Natural killer cell (primary cell): ENCODE measurements at regions not wholly inside any gene's neighbourhood (a gene's known extent, or its start where the extent isn't known, plus 50 kb on each side); places are given as distances from the start of the nearest gene placed in this dataset.
"Not testable (repeated sequence)": the region's sequence is repeated elsewhere in the genome, so short reads cannot be mapped to it uniquely, and the experiment has no call there.

ENCODE experiments used
- ATAC-seq, 3 donors: fragments of 150-1000 bp in 2 of 3; fragments of 200-7000 bp in 1 of 3; cut with Tn5 transposase; 1 replicate in 1 of 3; 2 replicates in 2 of 3; pipeline ENCODE4 v1.10.0; 2021; ENCODE audit warnings: mild to moderate bottlenecking in 2 of 3, moderate library complexity in 2 of 3
- DNase-seq, 2 donors: peaks; one replicate each; pipeline versions ENCODE4 v3.0.0 to v3.0.0-alpha.2; 2013 to 2021; ENCODE audit warnings: mixed read lengths in 1 of 2
- H3K27ac ChIP-seq: one replicate; pipeline ENCODE4 v1.5.1; 2013; ENCODE audit warnings: mild to moderate bottlenecking, low read length
- H3K27me3 ChIP-seq: one replicate; pipeline ENCODE4 v1.6.1; 2013; ENCODE audit warnings: low read length; ENCODE audit not compliant: control insufficient read depth, insufficient read depth
- H3K36me3 ChIP-seq: one replicate; pipeline ENCODE4 v1.6.1; 2013; ENCODE audit warnings: low read length; ENCODE audit not compliant: control insufficient read depth, insufficient read depth
- H3K4me1 ChIP-seq: one replicate; pipeline ENCODE4 v1.6.1; 2013; ENCODE audit warnings: low read length; ENCODE audit not compliant: control insufficient read depth, insufficient read depth
- H3K4me3 ChIP-seq: one replicate; pipeline ENCODE4 v1.5.1; 2013; ENCODE audit warnings: low read length
- H3K9me3 ChIP-seq: one replicate; pipeline ENCODE4 v1.6.1; 2013; ENCODE audit warnings: low read length; ENCODE audit not compliant: control insufficient read depth, insufficient read depth
- H3K27ac Mint-ChIP-seq, 2 donors: one replicate each; pipeline ENCODE4 v1.8.0; 2022; ENCODE audit warnings: mild to moderate bottlenecking in 2 of 2, mixed read lengths in 2 of 2, moderate library complexity in 1 of 2
- H3K27me3 Mint-ChIP-seq, 2 donors: one replicate each; pipeline ENCODE4 v1.8.0; 2022; ENCODE audit warnings: low read depth in 2 of 2, mixed read lengths in 2 of 2
- H3K36me3 Mint-ChIP-seq: one replicate; pipeline ENCODE4 v1.8.0; 2022; ENCODE audit warnings: mixed read lengths
- H3K4me1 Mint-ChIP-seq, 2 donors: one replicate each; pipeline ENCODE4 v1.8.0; 2022; ENCODE audit warnings: mixed read lengths in 2 of 2
- H3K4me3 Mint-ChIP-seq: one replicate; pipeline ENCODE4 v1.8.0; 2022; ENCODE audit warnings: mild to moderate bottlenecking, moderate library complexity, mixed read lengths
- H3K9me3 Mint-ChIP-seq, 2 donors: one replicate each; pipeline ENCODE4 v1.8.0; 2022; ENCODE audit warnings: mixed read lengths in 2 of 2
- WGBS: methylation state at CpG from one replicate; pipeline ENCODE4 v1.1.7; 2013; ENCODE audit warnings: missing lambda C conversion rate; ENCODE audit not compliant: insufficient coverage; 5-methylcytosine and 5-hydroxymethylcytosine counted together
- intact Hi-C: fragments of 100-400 bp; cut with micrococcal nuclease; formaldehyde crosslinking; loops from one replicate; pipeline ENCODE4 v1.14.2; 2022
- TF ChIP-seq, protein P1 (sequence below): fragments of 200-600 bp; IDR thresholded peaks from one replicate; pipeline ENCODE4 v1.8.0; 2022; ENCODE audit warnings: antibody characterized with exemption

DNA sequence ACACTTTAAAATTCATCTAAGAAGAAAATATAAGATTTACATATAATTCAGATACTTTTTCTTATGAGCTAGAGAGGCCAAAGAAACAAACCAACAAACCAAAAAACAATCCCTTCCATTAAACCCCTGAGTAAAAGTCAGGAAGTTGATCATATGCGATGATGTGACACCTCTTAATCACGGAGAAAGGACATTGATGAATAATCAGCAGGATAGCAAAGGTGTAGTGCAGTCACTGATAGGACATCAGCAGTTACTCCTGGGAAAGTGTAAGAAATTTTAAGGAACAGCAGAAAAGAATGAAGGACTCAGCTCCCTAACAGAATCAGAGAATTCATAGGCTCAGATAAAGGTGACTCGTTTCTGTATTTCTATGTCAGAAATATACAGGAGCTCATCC lies 202.4 kb upstream of the EDNRB start:
- H3K9me3 Mint-ChIP-seq = no peaks in the 10 kb centered on the region
- 46% methylated on average over 3 of the region's 3 CpGs for WGBS
- Histone ChIP-seq H3K4me3 (no peak overlapping the region), H3K27ac (no peak overlapping the region), H3K9me3 (peaks cover 3% of the 10 kb centered on the region), H3K27me3 (no peaks in the 10 kb centered on the region), H3K36me3 (no peaks in the 10 kb centered on the region), H3K4me1 (no peaks in the 10 kb centered on the region)
- TF ChIP-seq, protein P1, sequence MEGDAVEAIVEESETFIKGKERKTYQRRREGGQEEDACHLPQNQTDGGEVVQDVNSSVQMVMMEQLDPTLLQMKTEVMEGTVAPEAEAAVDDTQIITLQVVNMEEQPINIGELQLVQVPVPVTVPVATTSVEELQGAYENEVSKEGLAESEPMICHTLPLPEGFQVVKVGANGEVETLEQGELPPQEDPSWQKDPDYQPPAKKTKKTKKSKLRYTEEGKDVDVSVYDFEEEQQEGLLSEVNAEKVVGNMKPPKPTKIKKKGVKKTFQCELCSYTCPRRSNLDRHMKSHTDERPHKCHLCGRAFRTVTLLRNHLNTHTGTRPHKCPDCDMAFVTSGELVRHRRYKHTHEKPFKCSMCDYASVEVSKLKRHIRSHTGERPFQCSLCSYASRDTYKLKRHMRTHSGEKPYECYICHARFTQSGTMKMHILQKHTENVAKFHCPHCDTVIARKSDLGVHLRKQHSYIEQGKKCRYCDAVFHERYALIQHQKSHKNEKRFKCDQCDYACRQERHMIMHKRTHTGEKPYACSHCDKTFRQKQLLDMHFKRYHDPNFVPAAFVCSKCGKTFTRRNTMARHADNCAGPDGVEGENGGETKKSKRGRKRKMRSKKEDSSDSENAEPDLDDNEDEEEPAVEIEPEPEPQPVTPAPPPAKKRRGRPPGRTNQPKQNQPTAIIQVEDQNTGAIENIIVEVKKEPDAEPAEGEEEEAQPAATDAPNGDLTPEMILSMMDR = no peak
- no peak overlapping the region for H3K4me3 Mint-ChIP-seq
- intact Hi-C loops = loop anchor here (1.0 kb wide), 1 partner anchor 342 kb away; no protein-coding TSS in a partner anchor
- DNase-seq (no peak), ATAC-seq (no peak)
- H3K36me3 Mint-ChIP-seq = no peaks in the 10 kb centered on the region
- H3K27me3 Mint-ChIP-seq = peaks cover 9 to 20% of the 10 kb centered on the region in 2 donors
- no peak overlapping the region for H3K27ac Mint-ChIP-seq
- peaks cover 0 to 8% of the 10 kb centered on the region in 2 donors for H3K4me1 Mint-ChIP-seq

DNA sequence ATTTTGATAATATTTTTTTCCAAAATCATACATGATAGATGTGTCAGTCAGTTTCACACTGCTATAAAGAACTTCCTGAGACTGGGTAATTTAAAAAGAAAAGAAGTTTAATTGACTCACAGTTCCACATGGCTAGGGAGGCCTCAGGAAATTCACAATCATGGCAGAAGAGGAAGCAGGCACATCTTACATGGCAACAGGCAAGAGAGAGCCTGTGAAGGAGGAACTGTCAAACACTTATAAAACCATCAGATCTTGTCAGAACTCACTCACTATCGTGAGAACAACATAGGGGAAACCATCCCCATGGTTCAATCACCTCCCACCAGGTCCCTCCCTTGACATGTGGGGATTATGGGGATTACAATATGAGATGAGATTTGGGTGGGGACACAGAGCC lies 201.5 kb upstream of the EDNRB start:
- H3K4me1 Mint-ChIP-seq, H3K4me3 ChIP-seq, H3K36me3 ChIP-seq, intact Hi-C loops, H3K36me3 Mint-ChIP-seq, H3K9me3 Mint-ChIP-seq, DNase-seq, H3K27ac ChIP-seq, H3K27ac Mint-ChIP-seq, H3K27me3 ChIP-seq, H3K9me3 ChIP-seq, H3K4me3 Mint-ChIP-seq, ATAC-seq, H3K4me1 ChIP-seq: not testable (repeated sequence)
- peaks cover 7 to 20% of the 10 kb centered on the region in 2 donors for H3K27me3 Mint-ChIP-seq
- WGBS = no CpG with 5 or more reads among the region's 1 CpG

DNA sequence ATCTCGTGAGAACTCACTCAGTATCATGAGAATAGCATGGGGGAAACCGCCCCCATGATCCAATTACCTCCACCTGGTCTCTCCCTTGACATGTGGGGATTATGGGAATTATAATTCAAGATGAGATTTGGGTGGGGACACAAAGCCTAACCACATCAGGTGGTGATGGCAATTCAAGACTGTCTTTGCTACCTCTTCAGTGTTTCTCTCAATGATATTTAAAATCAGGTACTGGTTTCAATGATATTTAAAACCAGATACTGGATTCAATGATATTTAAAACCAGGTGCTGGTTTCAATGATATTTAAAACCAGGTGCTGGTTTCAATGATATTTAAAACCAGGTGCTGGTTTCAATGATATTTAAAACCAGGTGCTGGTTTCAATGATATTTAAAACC lies 198.4 kb upstream of the EDNRB start:
- Mint-ChIP-seq H3K9me3 (peaks cover 5 to 12% of the 10 kb centered on the region in 2 donors), H3K27me3 (peaks cover 3 to 14% of the 10 kb centered on the region in 2 donors), H3K36me3 (peaks cover 17% of the 10 kb centered on the region)
- H3K4me3 ChIP-seq, H3K4me1 ChIP-seq, H3K27ac ChIP-seq, DNase-seq, intact Hi-C loops, H3K9me3 ChIP-seq, H3K27ac Mint-ChIP-seq, ATAC-seq, H3K27me3 ChIP-seq, H3K4me3 Mint-ChIP-seq, H3K36me3 ChIP-seq, H3K4me1 Mint-ChIP-seq: not testable (repeated sequence)
- WGBS = 100% methylated on average over 1 of the region's 2 CpGs

DNA sequence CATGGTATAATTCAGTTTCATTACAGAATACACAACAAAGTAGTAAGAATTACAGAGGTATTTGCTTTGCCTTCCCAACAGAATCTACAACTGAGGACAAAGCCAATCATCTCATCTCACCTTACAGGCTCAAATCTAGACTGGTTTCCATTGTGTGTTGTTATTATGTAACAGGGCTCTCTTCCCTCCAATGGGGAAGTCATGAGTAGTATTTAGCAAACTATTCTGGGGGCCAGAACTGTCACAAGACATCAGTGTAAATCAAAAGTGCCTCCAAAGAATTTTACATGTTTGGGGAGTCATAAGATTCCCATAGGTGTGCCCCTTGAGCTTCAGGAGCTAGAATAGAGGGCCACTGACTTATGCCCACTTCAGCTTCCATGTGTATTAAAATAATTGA lies 187.0 kb upstream of the EDNRB start:
- ATAC-seq (no peak), DNase-seq (no peak)
- H3K27ac ChIP-seq = no peak overlapping the region
- no peaks in the 10 kb centered on the region for H3K9me3 ChIP-seq
- no peaks in the 10 kb centered on the region for H3K36me3 ChIP-seq
- TF ChIP-seq, protein P1 = no peak
- H3K4me1 ChIP-seq = no peaks in the 10 kb centered on the region
- no peaks in the 10 kb centered on the region for H3K27me3 ChIP-seq
- no peaks in the 10 kb centered on the region for H3K9me3 Mint-ChIP-seq
- no peak overlapping the region for H3K4me3 ChIP-seq
- no peaks in the 10 kb centered on the region for H3K4me1 Mint-ChIP-seq
- no peak overlapping the region for H3K27ac Mint-ChIP-seq
- H3K36me3 Mint-ChIP-seq = no peaks in the 10 kb centered on the region
- no peak overlapping the region for H3K4me3 Mint-ChIP-seq
- intact Hi-C loops = no loop called here
- H3K27me3 Mint-ChIP-seq = no peaks in the 10 kb centered on the region

DNA sequence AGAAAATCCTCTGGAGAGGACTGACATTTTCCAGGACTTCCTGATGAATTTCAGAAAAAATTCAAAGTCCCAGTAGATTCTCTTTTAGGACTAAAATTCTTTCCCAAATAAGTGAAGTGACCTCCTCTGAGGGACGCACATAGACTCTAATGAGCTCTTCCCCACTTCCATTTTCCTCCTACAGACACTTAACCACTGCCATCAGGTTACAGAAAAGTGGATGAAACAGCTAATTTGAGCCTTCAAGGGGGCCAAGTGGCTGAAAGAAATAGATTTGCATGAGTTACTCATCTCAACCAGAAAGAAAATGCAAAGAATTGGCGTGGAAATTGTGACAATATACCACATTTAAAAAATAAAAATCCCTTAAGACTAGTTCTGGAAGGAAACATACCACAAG lies 185.3 kb upstream of the EDNRB start:
- no peaks in the 10 kb centered on the region for H3K9me3 Mint-ChIP-seq
- no peaks in the 10 kb centered on the region for H3K36me3 Mint-ChIP-seq
- DNase-seq = no peak
- H3K4me1 Mint-ChIP-seq = no peaks in the 10 kb centered on the region
- Histone ChIP-seq H3K4me3 (no peak overlapping the region), H3K4me1 (no peaks in the 10 kb centered on the region), H3K27me3 (no peaks in the 10 kb centered on the region), H3K36me3 (no peaks in the 10 kb centered on the region), H3K27ac (no peak overlapping the region), H3K9me3 (no peaks in the 10 kb centered on the region)
- H3K4me3 Mint-ChIP-seq = no peak overlapping the region
- 79% methylated on average over 1 of the region's 2 CpGs for WGBS
- H3K27ac Mint-ChIP-seq = no peak overlapping the region
- TF ChIP-seq, protein P1 = no peak
- ATAC-seq = no peak
- H3K27me3 Mint-ChIP-seq = no peaks in the 10 kb centered on the region
- intact Hi-C loops = no loop called here
